ENCODE measurements at regions not wholly inside any gene's neighbourhood (a gene's known extent, or its start where the extent isn't known, plus 50 kb on each side); places are given as distances from the start of the nearest gene placed in this dataset.

GRCh38 chr1:182003025-182003725 is 58.3 kb downstream of the ZNF648 start:
- TF ChIP-seq CTCF (IDR thresholded peaks at IDR 0.05 in 4 of 5, conservative IDR thresholded peaks at IDR 0.05 in 1 of 5) (no peak), POLR2A (IDR thresholded peaks at IDR 0.05) (no peak)

Data from gastrocnemius medialis (tissue), 4 donors.